WTC11 (cell line): ENCODE measurements at regions not wholly inside any gene's neighbourhood (a gene's known extent, or its start where the extent isn't known, plus 50 kb on each side); places are given as distances from the start of the nearest gene placed in this dataset.

Experiments
- ATAC-seq: fragments of 200-7000 bp; cut with Tn5 transposase; 2 replicates; pipeline ENCODE4 v1.10.0; 2021; ENCODE audit warnings: mild to moderate bottlenecking, moderate library complexity
- CTCF ChIA-PET: fragments of 300-600 bp; sonication (Branson Sonifier 250); formaldehyde crosslinking; loops from one replicate; lab custom pipeline; 2021; ENCODE audit warnings: antibody characterized with exemption; lab: Charles Lee
- POLR2A ChIA-PET: fragments of 350-600 bp; sonication (Branson Sonifier 250); formaldehyde crosslinking; loops from one replicate; lab custom pipeline; 2021; ENCODE audit warnings: antibody characterized with exemption; lab: Charles Lee
- DNase-seq: peaks from one replicate; pipeline ENCODE4 v3.0.0; 2021; ENCODE audit warnings: low spot score
- H3K27ac Mint-ChIP-seq: 2 replicates; pipeline ENCODE4 v1.8.0; 2021; ENCODE audit warnings: mixed read lengths
- H3K27me3 Mint-ChIP-seq: 2 replicates; pipeline ENCODE4 v1.8.0; 2021; ENCODE audit warnings: low read depth, mild to moderate bottlenecking, moderate library complexity, mixed read lengths
- H3K36me3 Mint-ChIP-seq: 2 replicates; pipeline ENCODE4 v1.8.0; 2021; ENCODE audit warnings: mixed read lengths
- H3K4me1 Mint-ChIP-seq: 2 replicates; pipeline ENCODE4 v1.8.0; 2022; ENCODE audit warnings: mixed read lengths
- H3K4me3 Mint-ChIP-seq: 2 replicates; pipeline ENCODE4 v1.8.0; 2021; ENCODE audit warnings: mild to moderate bottlenecking, moderate library complexity, mixed read lengths
- H3K9me3 Mint-ChIP-seq: 2 replicates; pipeline ENCODE4 v1.8.0; 2021; ENCODE audit warnings: mixed read lengths
- CREM ChIP-seq: sonication (generic); formaldehyde crosslinking; IDR thresholded peaks from 2 replicates; pipeline ENCODE4 v1.8.1; 2022; ENCODE audit warnings: mild to moderate bottlenecking, missing genetic modification reagents, moderate library complexity
- ETV6 ChIP-seq: sonication (generic); formaldehyde crosslinking; IDR thresholded peaks from 2 replicates; pipeline ENCODE4 v1.8.1; 2022; ENCODE audit warnings: mild to moderate bottlenecking, missing genetic modification reagents
- FOXK1 ChIP-seq: sonication (generic); formaldehyde crosslinking; IDR thresholded peaks from 2 replicates; pipeline ENCODE4 v1.8.0; 2022; ENCODE audit warnings: mild to moderate bottlenecking, moderate library complexity, missing genetic modification reagents
- FOXP1 ChIP-seq: sonication (generic); formaldehyde crosslinking; IDR thresholded peaks from 2 replicates; pipeline ENCODE4 v1.8.0; 2022; ENCODE audit warnings: missing genetic modification reagents, mild to moderate bottlenecking, moderate library complexity, borderline replicate concordance
- NFYB ChIP-seq: sonication (generic); formaldehyde crosslinking; conservative IDR thresholded peaks from 2 replicates; pipeline ENCODE4 v1.8.0; 2022; ENCODE audit warnings: low read depth, missing genetic modification reagents
- NR1H2 ChIP-seq: sonication (generic); formaldehyde crosslinking; IDR thresholded peaks from 2 replicates; pipeline ENCODE4 v1.9.0; 2021; ENCODE audit warnings: mild to moderate bottlenecking, moderate library complexity, missing genetic modification reagents
- RORB ChIP-seq: fragments of 250-450 bp; sonication (Bioruptor Pico); IDR thresholded peaks from 2 replicates; pipeline ENCODE4 v1.9.0; 2021; ENCODE audit warnings: mild to moderate bottlenecking
- TEAD4 ChIP-seq: sonication (generic); formaldehyde crosslinking; IDR thresholded peaks from 2 replicates; pipeline ENCODE4 v1.8.0; 2022; ENCODE audit warnings: mild to moderate bottlenecking, missing genetic modification reagents
- ZBTB21 ChIP-seq: sonication (generic); formaldehyde crosslinking; IDR thresholded peaks from 2 replicates; pipeline ENCODE4 v1.8.1; 2023; ENCODE audit warnings: mild to moderate bottlenecking, missing genetic modification reagents, borderline replicate concordance
- ZNF121 ChIP-seq: sonication (generic); formaldehyde crosslinking; IDR thresholded peaks from 2 replicates; pipeline ENCODE4 v1.8.0; 2023; ENCODE audit warnings: missing genetic modification reagents
- ZNF138 ChIP-seq: sonication (generic); formaldehyde crosslinking; conservative IDR thresholded peaks from 2 replicates; pipeline ENCODE4 v1.8.1; 2022; ENCODE audit warnings: mild to moderate bottlenecking, moderate library complexity, missing genetic modification reagents
- TF ChIP-seq, protein P1 (sequence below): sonication (generic); formaldehyde crosslinking; IDR thresholded peaks from 2 replicates; pipeline ENCODE4 v1.8.1; 2022; ENCODE audit warnings: low read depth, missing genetic modification reagents, borderline replicate concordance
- TF ChIP-seq, protein P2 (sequence below): fragments of 250-450 bp; sonication (Bioruptor Pico); IDR thresholded peaks from 2 replicates; pipeline ENCODE4 v1.9.0; 2021; ENCODE audit warnings: mild to moderate bottlenecking
- TF ChIP-seq, protein P3 (sequence below): sonication (generic); formaldehyde crosslinking; conservative IDR thresholded peaks from 2 replicates; pipeline ENCODE4 v1.8.1; 2023; ENCODE audit warnings: mild to moderate bottlenecking, low read depth, missing genetic modification reagents, moderate library complexity
- TF ChIP-seq, protein P4 (sequence below): sonication (generic); formaldehyde crosslinking; IDR thresholded peaks from 2 replicates; pipeline ENCODE4 v1.8.1; 2023; ENCODE audit warnings: mild to moderate bottlenecking, missing genetic modification reagents, moderate library complexity
- TF ChIP-seq, protein P5 (sequence below): sonication (generic); formaldehyde crosslinking; IDR thresholded peaks from 2 replicates; pipeline ENCODE4 v1.8.1; 2022; ENCODE audit warnings: mild to moderate bottlenecking, missing genetic modification reagents, moderate library complexity, borderline replicate concordance
- TF ChIP-seq, protein P6 (sequence below): sonication (generic); formaldehyde crosslinking; IDR thresholded peaks from 2 replicates; pipeline ENCODE4 v1.8.0; 2022; ENCODE audit warnings: mild to moderate bottlenecking, missing genetic modification reagents
- TF ChIP-seq, protein P7 (sequence below): fragments of 250-450 bp; sonication (Bioruptor Pico); IDR thresholded peaks from 2 replicates; pipeline ENCODE4 v1.9.0; 2021; ENCODE audit warnings: moderate library complexity, mild to moderate bottlenecking, inconsistent platforms, borderline replicate concordance
- TF ChIP-seq, protein P8 (sequence below): sonication (generic); formaldehyde crosslinking; IDR thresholded peaks from 2 replicates; pipeline ENCODE4 v1.8.1; 2023; ENCODE audit warnings: mild to moderate bottlenecking, missing genetic modification reagents, borderline replicate concordance
- TF ChIP-seq, protein P9 (sequence below): sonication (generic); formaldehyde crosslinking; IDR thresholded peaks from 2 replicates; pipeline ENCODE4 v1.8.1; 2022; ENCODE audit warnings: low read depth, mild to moderate bottlenecking, moderate library complexity, missing genetic modification reagents, borderline replicate concordance

DNA sequence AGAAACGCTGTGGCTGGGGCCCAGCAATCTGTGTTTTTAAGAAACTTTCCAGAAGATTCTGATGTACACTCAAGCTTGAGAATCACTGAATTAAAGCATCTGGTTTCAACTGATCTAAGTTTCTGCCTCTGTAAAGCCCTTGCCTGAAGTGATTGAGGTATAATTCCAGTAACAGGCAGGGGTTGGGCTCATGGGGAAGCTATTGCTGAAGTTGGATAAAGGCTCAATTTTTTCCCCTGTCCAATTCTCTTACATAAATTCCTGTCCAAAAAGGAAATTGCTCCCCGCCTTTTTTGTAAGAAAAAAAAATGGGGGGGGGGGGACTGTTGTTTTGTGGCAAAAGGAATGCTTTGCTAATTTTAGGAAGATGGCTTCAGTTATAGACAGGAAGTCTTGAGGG lies 337.4 kb downstream of the NUAK1 start:
- ATAC-seq (no peak), DNase-seq (no peak)
- H3K4me1 Mint-ChIP-seq, result no peaks in the 10 kb centered on the region
- ChIA-PET POLR2A (interaction anchor here (0.7 kb wide), 1 partner anchor 356 kb away, joined by 3 read pairs; no protein-coding TSS in a partner anchor), CTCF (no interaction called here)
- peaks cover 13% of the 10 kb centered on the region for H3K9me3 Mint-ChIP-seq
- TF ChIP-seq, protein P1, sequence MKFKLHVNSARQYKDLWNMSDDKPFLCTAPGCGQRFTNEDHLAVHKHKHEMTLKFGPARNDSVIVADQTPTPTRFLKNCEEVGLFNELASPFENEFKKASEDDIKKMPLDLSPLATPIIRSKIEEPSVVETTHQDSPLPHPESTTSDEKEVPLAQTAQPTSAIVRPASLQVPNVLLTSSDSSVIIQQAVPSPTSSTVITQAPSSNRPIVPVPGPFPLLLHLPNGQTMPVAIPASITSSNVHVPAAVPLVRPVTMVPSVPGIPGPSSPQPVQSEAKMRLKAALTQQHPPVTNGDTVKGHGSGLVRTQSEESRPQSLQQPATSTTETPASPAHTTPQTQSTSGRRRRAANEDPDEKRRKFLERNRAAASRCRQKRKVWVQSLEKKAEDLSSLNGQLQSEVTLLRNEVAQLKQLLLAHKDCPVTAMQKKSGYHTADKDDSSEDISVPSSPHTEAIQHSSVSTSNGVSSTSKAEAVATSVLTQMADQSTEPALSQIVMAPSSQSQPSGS (CRISPR knock-in tag), result no peak
- no peak for TF ChIP-seq NFYB (CRISPR knock-in tag)
- TF ChIP-seq ETV6 (CRISPR knock-in tag), result no peak
- TF ChIP-seq, protein P2, sequence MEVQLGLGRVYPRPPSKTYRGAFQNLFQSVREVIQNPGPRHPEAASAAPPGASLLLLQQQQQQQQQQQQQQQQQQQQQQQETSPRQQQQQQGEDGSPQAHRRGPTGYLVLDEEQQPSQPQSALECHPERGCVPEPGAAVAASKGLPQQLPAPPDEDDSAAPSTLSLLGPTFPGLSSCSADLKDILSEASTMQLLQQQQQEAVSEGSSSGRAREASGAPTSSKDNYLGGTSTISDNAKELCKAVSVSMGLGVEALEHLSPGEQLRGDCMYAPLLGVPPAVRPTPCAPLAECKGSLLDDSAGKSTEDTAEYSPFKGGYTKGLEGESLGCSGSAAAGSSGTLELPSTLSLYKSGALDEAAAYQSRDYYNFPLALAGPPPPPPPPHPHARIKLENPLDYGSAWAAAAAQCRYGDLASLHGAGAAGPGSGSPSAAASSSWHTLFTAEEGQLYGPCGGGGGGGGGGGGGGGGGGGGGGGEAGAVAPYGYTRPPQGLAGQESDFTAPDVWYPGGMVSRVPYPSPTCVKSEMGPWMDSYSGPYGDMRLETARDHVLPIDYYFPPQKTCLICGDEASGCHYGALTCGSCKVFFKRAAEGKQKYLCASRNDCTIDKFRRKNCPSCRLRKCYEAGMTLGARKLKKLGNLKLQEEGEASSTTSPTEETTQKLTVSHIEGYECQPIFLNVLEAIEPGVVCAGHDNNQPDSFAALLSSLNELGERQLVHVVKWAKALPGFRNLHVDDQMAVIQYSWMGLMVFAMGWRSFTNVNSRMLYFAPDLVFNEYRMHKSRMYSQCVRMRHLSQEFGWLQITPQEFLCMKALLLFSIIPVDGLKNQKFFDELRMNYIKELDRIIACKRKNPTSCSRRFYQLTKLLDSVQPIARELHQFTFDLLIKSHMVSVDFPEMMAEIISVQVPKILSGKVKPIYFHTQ (CRISPR knock-in tag), result no peak
- TF ChIP-seq, protein P3, sequence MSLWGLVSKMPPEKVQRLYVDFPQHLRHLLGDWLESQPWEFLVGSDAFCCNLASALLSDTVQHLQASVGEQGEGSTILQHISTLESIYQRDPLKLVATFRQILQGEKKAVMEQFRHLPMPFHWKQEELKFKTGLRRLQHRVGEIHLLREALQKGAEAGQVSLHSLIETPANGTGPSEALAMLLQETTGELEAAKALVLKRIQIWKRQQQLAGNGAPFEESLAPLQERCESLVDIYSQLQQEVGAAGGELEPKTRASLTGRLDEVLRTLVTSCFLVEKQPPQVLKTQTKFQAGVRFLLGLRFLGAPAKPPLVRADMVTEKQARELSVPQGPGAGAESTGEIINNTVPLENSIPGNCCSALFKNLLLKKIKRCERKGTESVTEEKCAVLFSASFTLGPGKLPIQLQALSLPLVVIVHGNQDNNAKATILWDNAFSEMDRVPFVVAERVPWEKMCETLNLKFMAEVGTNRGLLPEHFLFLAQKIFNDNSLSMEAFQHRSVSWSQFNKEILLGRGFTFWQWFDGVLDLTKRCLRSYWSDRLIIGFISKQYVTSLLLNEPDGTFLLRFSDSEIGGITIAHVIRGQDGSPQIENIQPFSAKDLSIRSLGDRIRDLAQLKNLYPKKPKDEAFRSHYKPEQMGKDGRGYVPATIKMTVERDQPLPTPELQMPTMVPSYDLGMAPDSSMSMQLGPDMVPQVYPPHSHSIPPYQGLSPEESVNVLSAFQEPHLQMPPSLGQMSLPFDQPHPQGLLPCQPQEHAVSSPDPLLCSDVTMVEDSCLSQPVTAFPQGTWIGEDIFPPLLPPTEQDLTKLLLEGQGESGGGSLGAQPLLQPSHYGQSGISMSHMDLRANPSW (CRISPR knock-in tag), result no peak
- TF ChIP-seq RORB (CRISPR knock-in tag), result no peak
- no peak for TF ChIP-seq FOXP1 (CRISPR knock-in tag)
- TF ChIP-seq, protein P4, sequence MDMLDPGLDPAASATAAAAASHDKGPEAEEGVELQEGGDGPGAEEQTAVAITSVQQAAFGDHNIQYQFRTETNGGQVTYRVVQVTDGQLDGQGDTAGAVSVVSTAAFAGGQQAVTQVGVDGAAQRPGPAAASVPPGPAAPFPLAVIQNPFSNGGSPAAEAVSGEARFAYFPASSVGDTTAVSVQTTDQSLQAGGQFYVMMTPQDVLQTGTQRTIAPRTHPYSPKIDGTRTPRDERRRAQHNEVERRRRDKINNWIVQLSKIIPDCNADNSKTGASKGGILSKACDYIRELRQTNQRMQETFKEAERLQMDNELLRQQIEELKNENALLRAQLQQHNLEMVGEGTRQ, result no peak
- TF ChIP-seq, protein P5, sequence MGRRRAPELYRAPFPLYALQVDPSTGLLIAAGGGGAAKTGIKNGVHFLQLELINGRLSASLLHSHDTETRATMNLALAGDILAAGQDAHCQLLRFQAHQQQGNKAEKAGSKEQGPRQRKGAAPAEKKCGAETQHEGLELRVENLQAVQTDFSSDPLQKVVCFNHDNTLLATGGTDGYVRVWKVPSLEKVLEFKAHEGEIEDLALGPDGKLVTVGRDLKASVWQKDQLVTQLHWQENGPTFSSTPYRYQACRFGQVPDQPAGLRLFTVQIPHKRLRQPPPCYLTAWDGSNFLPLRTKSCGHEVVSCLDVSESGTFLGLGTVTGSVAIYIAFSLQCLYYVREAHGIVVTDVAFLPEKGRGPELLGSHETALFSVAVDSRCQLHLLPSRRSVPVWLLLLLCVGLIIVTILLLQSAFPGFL, result no peak
- TF ChIP-seq, protein P6, sequence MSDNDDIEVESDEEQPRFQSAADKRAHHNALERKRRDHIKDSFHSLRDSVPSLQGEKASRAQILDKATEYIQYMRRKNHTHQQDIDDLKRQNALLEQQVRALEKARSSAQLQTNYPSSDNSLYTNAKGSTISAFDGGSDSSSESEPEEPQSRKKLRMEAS (CRISPR knock-in tag), result no peak
- no peak for TF ChIP-seq ZNF138 (CRISPR knock-in tag)
- no peak for TF ChIP-seq NR1H2 (CRISPR knock-in tag)
- no peak for TF ChIP-seq FOXK1
- no peak for TF ChIP-seq CREM (CRISPR knock-in tag)
- TF ChIP-seq, protein P7, sequence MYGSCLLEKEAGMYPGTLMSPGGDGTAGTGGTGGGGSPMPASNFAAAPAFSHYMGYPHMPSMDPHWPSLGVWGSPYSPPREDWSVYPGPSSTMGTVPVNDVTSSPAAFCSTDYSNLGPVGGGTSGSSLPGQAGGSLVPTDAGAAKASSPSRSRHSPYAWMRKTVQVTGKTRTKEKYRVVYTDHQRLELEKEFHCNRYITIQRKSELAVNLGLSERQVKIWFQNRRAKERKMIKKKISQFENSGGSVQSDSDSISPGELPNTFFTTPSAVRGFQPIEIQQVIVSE (CRISPR knock-in tag), result no peak
- no peak overlapping the region for H3K4me3 Mint-ChIP-seq
- no peak overlapping the region for H3K27ac Mint-ChIP-seq
- H3K36me3 Mint-ChIP-seq, result peaks cover 2% of the 10 kb centered on the region
- H3K27me3 Mint-ChIP-seq, result no peaks in the 10 kb centered on the region; the same call in 1 of the 2 replicates

DNA sequence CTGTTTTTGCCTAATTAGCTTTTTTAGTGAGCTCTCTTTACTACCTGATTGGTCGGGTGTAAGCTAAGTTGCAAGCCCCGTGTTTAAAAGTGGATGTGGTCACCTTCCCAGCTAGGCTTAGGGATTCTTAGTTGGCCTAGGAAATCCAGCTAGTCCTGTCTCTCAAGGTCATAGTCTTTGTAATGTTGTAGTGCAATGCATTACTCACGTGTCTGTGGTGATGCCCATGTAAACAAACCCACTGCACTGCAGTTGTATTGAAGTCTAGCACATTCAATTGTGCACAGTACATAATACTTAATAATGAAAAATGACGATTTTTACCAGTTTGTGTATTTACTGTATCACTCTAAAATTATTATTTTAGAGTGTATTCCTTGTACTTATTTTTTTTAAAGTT lies 335.5 kb downstream of the NUAK1 start:
- DNase-seq (no peak), ATAC-seq (no peak)
- Mint-ChIP-seq H3K4me3 (no peak overlapping the region), H3K4me1 (no peaks in the 10 kb centered on the region), H3K9me3 (peaks cover 13% of the 10 kb centered on the region), H3K36me3 (peaks cover 2% of the 10 kb centered on the region), H3K27me3 (no peaks in the 10 kb centered on the region; the same call in 1 of the 2 replicates), H3K27ac (no peak overlapping the region)
- ChIA-PET CTCF (no interaction called here), POLR2A (interaction anchor here (0.6 kb wide), 1 partner anchor 173 kb away, joined by 3 read pairs; no protein-coding TSS in a partner anchor)
- TF ChIP-seq ZBTB21 (CRISPR knock-in tag), result no peak
- TF ChIP-seq, protein P8, sequence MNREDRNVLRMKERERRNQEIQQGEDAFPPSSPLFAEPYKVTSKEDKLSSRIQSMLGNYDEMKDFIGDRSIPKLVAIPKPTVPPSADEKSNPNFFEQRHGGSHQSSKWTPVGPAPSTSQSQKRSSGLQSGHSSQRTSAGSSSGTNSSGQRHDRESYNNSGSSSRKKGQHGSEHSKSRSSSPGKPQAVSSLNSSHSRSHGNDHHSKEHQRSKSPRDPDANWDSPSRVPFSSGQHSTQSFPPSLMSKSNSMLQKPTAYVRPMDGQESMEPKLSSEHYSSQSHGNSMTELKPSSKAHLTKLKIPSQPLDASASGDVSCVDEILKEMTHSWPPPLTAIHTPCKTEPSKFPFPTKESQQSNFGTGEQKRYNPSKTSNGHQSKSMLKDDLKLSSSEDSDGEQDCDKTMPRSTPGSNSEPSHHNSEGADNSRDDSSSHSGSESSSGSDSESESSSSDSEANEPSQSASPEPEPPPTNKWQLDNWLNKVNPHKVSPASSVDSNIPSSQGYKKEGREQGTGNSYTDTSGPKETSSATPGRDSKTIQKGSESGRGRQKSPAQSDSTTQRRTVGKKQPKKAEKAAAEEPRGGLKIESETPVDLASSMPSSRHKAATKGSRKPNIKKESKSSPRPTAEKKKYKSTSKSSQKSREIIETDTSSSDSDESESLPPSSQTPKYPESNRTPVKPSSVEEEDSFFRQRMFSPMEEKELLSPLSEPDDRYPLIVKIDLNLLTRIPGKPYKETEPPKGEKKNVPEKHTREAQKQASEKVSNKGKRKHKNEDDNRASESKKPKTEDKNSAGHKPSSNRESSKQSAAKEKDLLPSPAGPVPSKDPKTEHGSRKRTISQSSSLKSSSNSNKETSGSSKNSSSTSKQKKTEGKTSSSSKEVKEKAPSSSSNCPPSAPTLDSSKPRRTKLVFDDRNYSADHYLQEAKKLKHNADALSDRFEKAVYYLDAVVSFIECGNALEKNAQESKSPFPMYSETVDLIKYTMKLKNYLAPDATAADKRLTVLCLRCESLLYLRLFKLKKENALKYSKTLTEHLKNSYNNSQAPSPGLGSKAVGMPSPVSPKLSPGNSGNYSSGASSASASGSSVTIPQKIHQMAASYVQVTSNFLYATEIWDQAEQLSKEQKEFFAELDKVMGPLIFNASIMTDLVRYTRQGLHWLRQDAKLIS (CRISPR knock-in tag), result no peak
- TF ChIP-seq ZNF121 (CRISPR knock-in tag), result no peak
- no peak for TF ChIP-seq ETV6 (CRISPR knock-in tag)
- TF ChIP-seq, protein P9, sequence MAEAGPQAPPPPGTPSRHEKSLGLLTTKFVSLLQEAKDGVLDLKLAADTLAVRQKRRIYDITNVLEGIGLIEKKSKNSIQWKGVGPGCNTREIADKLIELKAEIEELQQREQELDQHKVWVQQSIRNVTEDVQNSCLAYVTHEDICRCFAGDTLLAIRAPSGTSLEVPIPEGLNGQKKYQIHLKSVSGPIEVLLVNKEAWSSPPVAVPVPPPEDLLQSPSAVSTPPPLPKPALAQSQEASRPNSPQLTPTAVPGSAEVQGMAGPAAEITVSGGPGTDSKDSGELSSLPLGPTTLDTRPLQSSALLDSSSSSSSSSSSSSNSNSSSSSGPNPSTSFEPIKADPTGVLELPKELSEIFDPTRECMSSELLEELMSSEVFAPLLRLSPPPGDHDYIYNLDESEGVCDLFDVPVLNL, result no peak
- no peak for TF ChIP-seq TEAD4 (CRISPR knock-in tag)
